Left lung (tissue), 4 donors: ENCODE measurements at regions not wholly inside any gene's neighbourhood (a gene's known extent, or its start where the extent isn't known, plus 50 kb on each side); places are given as distances from the start of the nearest gene placed in this dataset.

Experiments
- ATAC-seq: fragments of 200-7000 bp; cut with Tn5 transposase; one replicate; pipeline ENCODE4 v1.9.1; 2020; ENCODE audit warnings: moderate library complexity
- DNase-seq, 4 donors: peaks; one replicate each; pipeline ENCODE4 v3.0.0-alpha.2; 2013 to 2020
- H3K27ac ChIP-seq, 2 donors: fragments of 200-600 bp; sonication (generic) in 1 of 2; one replicate each; pipeline versions ENCODE4 v1.5.0 to v1.8.0; 2020 to 2021
- H3K27me3 ChIP-seq, 2 donors: fragments of 200-600 bp; sonication (generic) in 1 of 2; one replicate each; pipeline versions ENCODE4 v1.5.0 to v1.8.0; 2020 to 2021
- H3K36me3 ChIP-seq, 2 donors: fragments of 200-600 bp; sonication (generic) in 1 of 2; one replicate each; pipeline versions ENCODE4 v1.5.0 to v1.8.0; 2020 to 2021
- H3K4me1 ChIP-seq, 2 donors: fragments of 200-600 bp; one replicate each; pipeline ENCODE4 v1.8.0; 2021
- H3K4me3 ChIP-seq, 2 donors: fragments of 200-600 bp; sonication (generic) in 1 of 2; one replicate each; pipeline versions ENCODE4 v1.5.0 to v1.8.0; 2020 to 2021; ENCODE audit warnings: mild to moderate bottlenecking in 1 of 2
- H3K9me3 ChIP-seq, 2 donors: fragments of 200-600 bp; sonication (generic) in 1 of 2; one replicate each; pipeline versions ENCODE4 v1.5.0 to v1.8.0; 2020 to 2021
- intact Hi-C, 2 donors: fragments of 100-400 bp; cut with DNase I; formaldehyde crosslinking; loops; one replicate each; pipeline versions ENCODE4 v1.11.2 to v1.14.2; 2022
- TF ChIP-seq, protein P1 (sequence below), 2 donors: fragments of 200-600 bp; sonication (generic) in 1 of 2; IDR thresholded peaks; one replicate each; pipeline versions ENCODE4 v1.5.0 to v1.8.0; 2021; ENCODE audit warnings: antibody characterized with exemption in 2 of 2
- donor health status: DM: no; HTN: yes; CAD: no.
- donor health status: DM: no; HTN: no; CAD: no.

DNA sequence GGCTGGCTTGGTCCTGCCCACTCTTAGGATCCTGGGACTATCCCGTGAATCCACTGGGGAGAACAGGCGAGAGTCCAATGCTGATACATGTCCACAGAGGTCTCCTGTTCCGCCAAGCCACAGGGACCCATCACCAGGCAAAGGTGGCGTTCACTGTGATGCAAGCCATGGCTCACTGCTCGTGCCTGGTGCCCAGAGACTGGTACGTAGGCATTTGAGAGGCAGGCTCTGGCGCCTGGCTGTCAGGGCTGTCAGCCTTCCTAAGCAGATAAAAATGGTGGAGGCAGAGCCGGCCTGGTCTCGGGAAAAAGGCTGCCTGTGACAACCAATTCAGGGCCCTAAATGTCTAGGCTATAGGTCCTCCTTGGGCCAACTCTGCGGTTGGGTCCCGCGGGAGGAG is 2329.0 kb downstream of the TP53TG3F start:
- Histone ChIP-seq H3K4me3 (no peak overlapping the region), H3K27ac (no peak overlapping the region), H3K36me3 (no peaks in the 10 kb centered on the region), H3K27me3 (no peaks in the 10 kb centered on the region), H3K9me3 (peaks cover 3 to 93% of the 10 kb centered on the region in 2 donors), H3K4me1 (no peaks in the 10 kb centered on the region)
- no peak for ATAC-seq
- DNase-seq: no peak
- TF ChIP-seq, protein P1, sequence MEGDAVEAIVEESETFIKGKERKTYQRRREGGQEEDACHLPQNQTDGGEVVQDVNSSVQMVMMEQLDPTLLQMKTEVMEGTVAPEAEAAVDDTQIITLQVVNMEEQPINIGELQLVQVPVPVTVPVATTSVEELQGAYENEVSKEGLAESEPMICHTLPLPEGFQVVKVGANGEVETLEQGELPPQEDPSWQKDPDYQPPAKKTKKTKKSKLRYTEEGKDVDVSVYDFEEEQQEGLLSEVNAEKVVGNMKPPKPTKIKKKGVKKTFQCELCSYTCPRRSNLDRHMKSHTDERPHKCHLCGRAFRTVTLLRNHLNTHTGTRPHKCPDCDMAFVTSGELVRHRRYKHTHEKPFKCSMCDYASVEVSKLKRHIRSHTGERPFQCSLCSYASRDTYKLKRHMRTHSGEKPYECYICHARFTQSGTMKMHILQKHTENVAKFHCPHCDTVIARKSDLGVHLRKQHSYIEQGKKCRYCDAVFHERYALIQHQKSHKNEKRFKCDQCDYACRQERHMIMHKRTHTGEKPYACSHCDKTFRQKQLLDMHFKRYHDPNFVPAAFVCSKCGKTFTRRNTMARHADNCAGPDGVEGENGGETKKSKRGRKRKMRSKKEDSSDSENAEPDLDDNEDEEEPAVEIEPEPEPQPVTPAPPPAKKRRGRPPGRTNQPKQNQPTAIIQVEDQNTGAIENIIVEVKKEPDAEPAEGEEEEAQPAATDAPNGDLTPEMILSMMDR (IDR thresholded peaks at IDR 0.05): no peak
- intact Hi-C loops: no loop called here

DNA sequence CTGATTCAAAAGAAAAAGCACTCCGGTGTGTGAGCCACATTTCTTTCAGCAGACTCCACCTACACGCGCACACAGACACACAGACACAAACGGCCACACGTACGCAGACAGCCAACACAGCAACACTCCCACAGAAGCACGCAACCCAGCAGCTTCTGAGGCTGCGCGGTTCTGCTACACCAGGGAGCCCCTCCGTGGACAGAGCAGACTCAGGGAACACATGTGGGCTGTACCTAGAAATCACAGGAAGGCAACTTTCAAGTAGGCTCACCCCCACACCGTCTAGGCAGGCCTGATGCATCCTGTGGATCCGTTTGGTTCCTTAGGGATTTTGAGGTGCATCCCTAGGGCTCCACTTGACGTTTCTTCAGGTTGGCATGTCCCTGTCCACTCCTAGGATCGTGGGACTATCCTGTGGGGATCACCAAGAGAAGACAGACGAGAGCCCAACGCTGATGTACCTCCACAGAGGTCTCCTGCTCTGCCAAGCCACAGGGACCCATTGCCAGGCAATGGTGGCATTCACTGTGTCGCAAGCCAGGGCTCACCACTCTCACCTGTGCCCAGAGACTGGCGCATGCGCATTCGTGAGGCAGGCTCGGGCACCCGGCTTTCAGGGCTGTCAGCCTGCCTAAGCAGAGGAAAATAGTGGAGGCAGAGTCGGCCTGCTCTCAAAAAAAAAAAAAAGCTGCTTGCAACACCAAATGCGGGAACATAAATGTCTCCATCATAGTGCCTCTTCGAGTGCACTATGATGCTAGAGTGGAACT is 2333.3 kb downstream of the TP53TG3F start:
- H3K4me1 ChIP-seq: no peaks in the 10 kb centered on the region
- no peaks in the 10 kb centered on the region for H3K36me3 ChIP-seq
- ATAC-seq (no peak), DNase-seq (peak in 1 of 4 donors; percentile 51)
- peaks cover 0 to 73% of the 10 kb centered on the region in 2 donors for H3K9me3 ChIP-seq
- no peak overlapping the region for H3K27ac ChIP-seq
- no peak overlapping the region for H3K4me3 ChIP-seq
- TF ChIP-seq, protein P1 (IDR thresholded peaks at IDR 0.05): no peak
- intact Hi-C loops: no loop called here
- no peaks in the 10 kb centered on the region for H3K27me3 ChIP-seq

DNA sequence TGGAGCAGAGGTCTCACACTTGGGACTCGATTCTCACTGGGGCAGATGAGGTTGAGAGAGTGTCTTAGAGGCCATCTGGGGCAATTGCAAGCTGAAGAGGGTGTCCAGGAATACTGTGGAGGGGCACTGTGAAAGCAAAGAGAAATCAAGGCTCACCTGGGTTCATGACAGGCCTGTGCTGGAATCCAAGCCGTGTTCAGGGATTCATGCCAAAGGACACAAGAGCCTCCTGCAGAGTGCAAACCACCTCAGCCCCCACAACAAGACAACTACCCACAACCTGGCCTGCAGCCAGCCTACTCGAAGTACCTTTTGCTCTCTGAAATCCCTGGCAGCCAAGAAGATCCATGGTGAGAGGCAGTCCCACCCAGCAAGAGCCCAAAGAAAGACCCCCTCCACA is 2334.2 kb downstream of the TP53TG3F start:
- H3K27ac ChIP-seq: no peak overlapping the region
- TF ChIP-seq, protein P1 (IDR thresholded peaks at IDR 0.05): no peak
- ATAC-seq: no peak
- no peaks in the 10 kb centered on the region for H3K4me1 ChIP-seq
- H3K36me3 ChIP-seq: no peaks in the 10 kb centered on the region
- H3K4me3 ChIP-seq: no peak overlapping the region
- H3K27me3 ChIP-seq: no peaks in the 10 kb centered on the region
- H3K9me3 ChIP-seq: peaks cover 0 to 72% of the 10 kb centered on the region in 2 donors
- no peak for DNase-seq
- intact Hi-C loops: no loop called here

DNA sequence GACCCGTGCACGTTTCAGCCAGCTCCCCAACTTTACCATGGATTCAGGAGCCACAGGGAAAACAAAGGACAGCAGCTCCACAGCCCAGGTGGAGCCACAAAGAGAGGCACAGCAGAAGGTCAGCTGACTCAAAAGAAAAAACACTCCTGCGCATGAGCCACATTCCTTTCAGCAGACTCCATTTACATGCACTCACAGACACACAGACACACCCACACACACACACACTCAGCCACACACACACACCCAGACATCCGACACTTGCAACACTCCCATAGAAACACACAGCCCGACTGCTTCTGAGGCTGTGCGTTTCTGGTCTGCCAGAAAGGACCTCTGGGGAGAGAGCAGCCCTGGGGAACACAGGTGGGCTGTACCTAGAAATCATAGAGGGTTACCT is 2335.5 kb downstream of the TP53TG3F start:
- no peak for DNase-seq
- TF ChIP-seq, protein P1 (IDR thresholded peaks at IDR 0.05): no peak
- no peak for ATAC-seq
- H3K27me3 ChIP-seq: no peaks in the 10 kb centered on the region
- no peaks in the 10 kb centered on the region for H3K36me3 ChIP-seq
- H3K4me3 ChIP-seq: no peak overlapping the region
- H3K27ac ChIP-seq: no peak overlapping the region
- no peaks in the 10 kb centered on the region for H3K4me1 ChIP-seq
- H3K9me3 ChIP-seq: peaks cover 0 to 71% of the 10 kb centered on the region in 2 donors
- intact Hi-C loops: no loop called here

DNA sequence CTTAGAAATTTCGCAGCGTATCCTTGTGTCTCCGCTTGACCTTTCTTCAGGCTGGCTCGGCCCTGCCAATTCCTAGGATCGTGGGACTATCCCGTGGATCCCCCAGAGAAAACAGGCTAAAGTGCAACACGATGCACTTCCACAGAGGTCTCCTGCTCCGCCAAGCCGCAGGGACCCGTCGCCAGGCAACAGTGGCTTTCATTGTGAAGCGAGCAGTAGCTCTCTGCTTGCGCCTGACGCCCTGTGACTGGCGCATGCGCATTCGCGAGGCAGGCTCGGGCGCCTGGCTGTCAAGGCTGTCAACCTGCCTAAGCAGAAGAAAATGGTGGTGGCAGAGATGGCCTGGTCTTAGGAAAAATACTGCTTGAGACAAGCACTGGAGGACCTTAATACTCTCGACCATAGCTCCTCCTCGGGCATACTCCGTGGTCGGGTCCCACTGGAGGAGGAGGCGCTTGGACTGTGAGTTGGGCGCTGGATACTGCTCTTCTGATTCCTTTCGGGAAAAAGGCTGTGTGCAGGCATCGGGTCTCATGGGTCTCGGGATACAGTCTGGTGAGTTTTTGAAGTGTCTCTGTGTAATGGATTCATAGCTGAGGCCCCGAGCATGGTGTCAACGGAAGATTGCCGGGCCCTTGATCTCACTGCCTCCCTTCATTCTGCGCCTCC is 2336.1 kb downstream of the TP53TG3F start:
- TF ChIP-seq, protein P1 (IDR thresholded peaks at IDR 0.05): no peak
- peak in 1 of 4 donors; percentile 63 for DNase-seq
- intact Hi-C loops: no loop called here

More for the DNA sequence above, 2336.1 kb downstream of the TP53TG3F start:
- H3K4me1 ChIP-seq: no peaks in the 10 kb centered on the region
- H3K27ac ChIP-seq: no peak overlapping the region
- H3K36me3 ChIP-seq: no peaks in the 10 kb centered on the region
- no peaks in the 10 kb centered on the region for H3K27me3 ChIP-seq
- peaks cover 0 to 65% of the 10 kb centered on the region in 2 donors for H3K9me3 ChIP-seq
- no peak overlapping the region for H3K4me3 ChIP-seq
- no peak for ATAC-seq
